ENCODE measurements at regions not wholly inside any gene's neighbourhood (a gene's known extent, or its start where the extent isn't known, plus 50 kb on each side); places are given as distances from the start of the nearest gene placed in this dataset.

GRCh38 chr12:30385706-30386105 is 310.0 kb downstream of the IPO8 start:
- intact Hi-C loops (cut with micrococcal nuclease): no loop called here

DNA sequence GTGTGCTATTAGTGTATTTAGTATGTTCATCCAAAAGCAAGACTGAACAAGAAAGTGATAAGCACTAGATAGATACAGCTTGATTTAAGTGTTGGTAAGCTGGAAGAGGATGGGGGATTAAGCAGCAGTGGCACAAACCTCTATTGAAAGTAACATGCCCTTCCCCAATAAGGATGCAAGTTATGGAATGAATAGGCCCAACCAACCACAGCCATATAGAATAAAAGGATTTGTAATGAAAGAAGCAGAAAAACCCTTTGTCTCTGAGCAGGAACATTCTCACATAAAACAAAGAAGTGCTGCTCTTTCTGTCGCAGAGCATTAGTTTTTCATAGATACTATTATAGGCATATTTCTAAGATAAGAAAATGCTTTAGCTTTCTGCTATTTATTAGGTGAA is 310.7 kb downstream of the IPO8 start:
- Histone ChIP-seq H3K9ac (ENCODE audit: insufficient read depth, low read length, poor library complexity, severe bottlenecking) (no peak overlapping the region), H3K4me2 (replicated peaks; ENCODE audit: extremely low read depth, low read length, poor library complexity, severe bottlenecking) (no peak overlapping the region), H3K36me3 (replicated peaks in 1 of 2; ENCODE audit: control insufficient read depth in 1 of 2, insufficient read depth in 2 of 2, low read length in 2 of 2) (no peaks in the 10 kb centered on the region), H4K20me1 (ENCODE audit: insufficient read depth, low read length) (no peaks in the 10 kb centered on the region), H3K4me1 (ENCODE audit: control insufficient read depth in 1 of 2, insufficient read depth in 2 of 2, low read length in 2 of 2) (no peaks in the 10 kb centered on the region), H3K4me3 (replicated peaks in 1 of 3; ENCODE audit: low read depth in 2 of 3, low read length in 3 of 3) (no peak overlapping the region), H2AFZ (ENCODE audit: insufficient read depth, low read depth, low read length, poor library complexity, severe bottlenecking) (no peak overlapping the region), H3K27me3 (ENCODE audit: control insufficient read depth in 2 of 2, insufficient read depth in 2 of 2, low read length in 2 of 2) (no peaks in the 10 kb centered on the region), H3K79me2 (ENCODE audit: insufficient read depth, low read length) (no peaks in the 10 kb centered on the region), H3K27ac (ENCODE audit: low read depth in 1 of 2, low read length in 2 of 2) (no peak overlapping the region), H3K9me3 (replicated peaks in 1 of 2; ENCODE audit: control insufficient read depth in 1 of 2, insufficient read depth in 1 of 2, low read length in 2 of 2) (peaks cover 17 to 28% of the 10 kb centered on the region in 2 donors)
- intact Hi-C loops (cut with micrococcal nuclease): no loop called here
- DNase-seq: no peak
- Mint-ChIP-seq H3K4me3 (no peak overlapping the region), H3K27me3 (ENCODE audit: low read depth in 3 of 3) (peaks cover 0 to 1% (median 0%) of the 10 kb centered on the region in 3 donors), H3K9me3 (peaks cover 4 to 22% (median 14%) of the 10 kb centered on the region in 7 donors), H3K36me3 (no peaks in the 10 kb centered on the region), H3K27ac (no peak overlapping the region), H3K4me1 (no peaks in the 10 kb centered on the region)
- TF ChIP-seq, protein P1, sequence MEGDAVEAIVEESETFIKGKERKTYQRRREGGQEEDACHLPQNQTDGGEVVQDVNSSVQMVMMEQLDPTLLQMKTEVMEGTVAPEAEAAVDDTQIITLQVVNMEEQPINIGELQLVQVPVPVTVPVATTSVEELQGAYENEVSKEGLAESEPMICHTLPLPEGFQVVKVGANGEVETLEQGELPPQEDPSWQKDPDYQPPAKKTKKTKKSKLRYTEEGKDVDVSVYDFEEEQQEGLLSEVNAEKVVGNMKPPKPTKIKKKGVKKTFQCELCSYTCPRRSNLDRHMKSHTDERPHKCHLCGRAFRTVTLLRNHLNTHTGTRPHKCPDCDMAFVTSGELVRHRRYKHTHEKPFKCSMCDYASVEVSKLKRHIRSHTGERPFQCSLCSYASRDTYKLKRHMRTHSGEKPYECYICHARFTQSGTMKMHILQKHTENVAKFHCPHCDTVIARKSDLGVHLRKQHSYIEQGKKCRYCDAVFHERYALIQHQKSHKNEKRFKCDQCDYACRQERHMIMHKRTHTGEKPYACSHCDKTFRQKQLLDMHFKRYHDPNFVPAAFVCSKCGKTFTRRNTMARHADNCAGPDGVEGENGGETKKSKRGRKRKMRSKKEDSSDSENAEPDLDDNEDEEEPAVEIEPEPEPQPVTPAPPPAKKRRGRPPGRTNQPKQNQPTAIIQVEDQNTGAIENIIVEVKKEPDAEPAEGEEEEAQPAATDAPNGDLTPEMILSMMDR (IDR thresholded peaks at IDR 0.05): no peak
- WGBS (ENCODE audit: insufficient coverage): no CpG with 5 or more reads among the region's 1 CpG

More at GRCh38 chr12:30385706-30386105, 310.0 kb downstream of the IPO8 start:
- H3K4me3 ChIP-seq (replicated peaks in 1 of 3; ENCODE audit: low read depth in 2 of 3, low read length in 3 of 3): no peak overlapping the region
- H3K36me3 ChIP-seq (replicated peaks in 1 of 2; ENCODE audit: control insufficient read depth in 1 of 2, insufficient read depth in 2 of 2, low read length in 2 of 2): no peaks in the 10 kb centered on the region
- peaks cover 18 to 21% of the 10 kb centered on the region in 2 donors for H3K9me3 ChIP-seq (replicated peaks in 1 of 2; ENCODE audit: control insufficient read depth in 1 of 2, insufficient read depth in 1 of 2, low read length in 2 of 2)
- H3K27me3 ChIP-seq (ENCODE audit: control insufficient read depth in 2 of 2, insufficient read depth in 2 of 2, low read length in 2 of 2): no peaks in the 10 kb centered on the region
- no peak for DNase-seq
- H3K36me3 Mint-ChIP-seq: no peaks in the 10 kb centered on the region
- H3K9me3 Mint-ChIP-seq: peaks cover 3 to 26% (median 13%) of the 10 kb centered on the region in 7 donors
- H3K27ac Mint-ChIP-seq: no peak overlapping the region
- no peak overlapping the region for H3K4me3 Mint-ChIP-seq
- H3K4me1 ChIP-seq (ENCODE audit: control insufficient read depth in 1 of 2, insufficient read depth in 2 of 2, low read length in 2 of 2): no peaks in the 10 kb centered on the region
- TF ChIP-seq, protein P1 (IDR thresholded peaks at IDR 0.05): no peak
- no peaks in the 10 kb centered on the region for H3K4me1 Mint-ChIP-seq
- WGBS (ENCODE audit: insufficient coverage): 100% methylated on average over 1 of the region's 4 CpGs
- no peak overlapping the region for H3K27ac ChIP-seq (ENCODE audit: low read depth in 1 of 2, low read length in 2 of 2)
- no peaks in the 10 kb centered on the region for H4K20me1 ChIP-seq (ENCODE audit: insufficient read depth, low read length)
- H3K79me2 ChIP-seq (ENCODE audit: insufficient read depth, low read length): no peaks in the 10 kb centered on the region
- no peak overlapping the region for H3K9ac ChIP-seq (ENCODE audit: insufficient read depth, low read length, poor library complexity, severe bottlenecking)
- H3K4me2 ChIP-seq (replicated peaks; ENCODE audit: extremely low read depth, low read length, poor library complexity, severe bottlenecking): no peak overlapping the region
- no peak overlapping the region for H2AFZ ChIP-seq (ENCODE audit: insufficient read depth, low read depth, low read length, poor library complexity, severe bottlenecking)
- peaks cover 0 to 1% (median 1%) of the 10 kb centered on the region in 3 donors for H3K27me3 Mint-ChIP-seq (ENCODE audit: low read depth in 3 of 3)
